Glutamatergic neuron (in vitro differentiated cells): ENCODE measurements at regions not wholly inside any gene's neighbourhood (a gene's known extent, or its start where the extent isn't known, plus 50 kb on each side); places are given as distances from the start of the nearest gene placed in this dataset.

Experiments used
- DNase-seq: peaks from one replicate; pipeline ENCODE4 v3.0.0; 2022
- H3K27ac Mint-ChIP-seq: one replicate; pipeline ENCODE4 v1.8.0; 2020; ENCODE audit warnings: mild to moderate bottlenecking, mixed read lengths, inconsistent platforms; ENCODE audit not compliant: unreplicated experiment
- H3K27me3 Mint-ChIP-seq: one replicate; pipeline ENCODE4 v1.8.0; 2020; ENCODE audit warnings: mild to moderate bottlenecking, moderate library complexity, mixed read lengths, inconsistent platforms; ENCODE audit not compliant: unreplicated experiment
- H3K36me3 Mint-ChIP-seq: one replicate; pipeline ENCODE4 v1.8.0; 2020; ENCODE audit warnings: mild to moderate bottlenecking, mixed read lengths, inconsistent platforms; ENCODE audit not compliant: unreplicated experiment
- H3K4me1 Mint-ChIP-seq: one replicate; pipeline ENCODE4 v1.8.0; 2020; ENCODE audit warnings: mild to moderate bottlenecking, low read depth, mixed read lengths, inconsistent platforms; ENCODE audit not compliant: unreplicated experiment
- H3K4me3 Mint-ChIP-seq: one replicate; pipeline ENCODE4 v1.8.0; 2020; ENCODE audit warnings: mild to moderate bottlenecking, mixed read lengths, inconsistent platforms; ENCODE audit not compliant: unreplicated experiment
- H3K9me3 Mint-ChIP-seq: one replicate; pipeline ENCODE4 v1.8.0; 2020; ENCODE audit warnings: mild to moderate bottlenecking, moderate library complexity, mixed read lengths, inconsistent platforms; ENCODE audit not compliant: unreplicated experiment
- CTCF ChIP-seq: fragments of 200-600 bp; sonication (generic); IDR thresholded peaks from one replicate; pipeline ENCODE4 v1.5.0; 2021; ENCODE audit not compliant: partially characterized antibody, unreplicated experiment

- H3K4me3 Mint-ChIP-seq: no peak overlapping the region
- no peaks in the 10 kb centered on the region for H3K36me3 Mint-ChIP-seq
- TF ChIP-seq CTCF: no peak
- H3K27me3 Mint-ChIP-seq: peaks cover 2% of the 10 kb centered on the region
- no peak for DNase-seq
- no peak overlapping the region for H3K27ac Mint-ChIP-seq
- H3K9me3 Mint-ChIP-seq: peaks cover 4% of the 10 kb centered on the region
- peaks cover 26% of the 10 kb centered on the region for H3K4me1 Mint-ChIP-seq
Measured at GRCh38 chr2:236909802-236910201, 175.9 kb upstream of the COPS8 start.

- Mint-ChIP-seq H3K4me1 (peaks cover 25% of the 10 kb centered on the region), H3K27ac (no peak overlapping the region), H3K27me3 (peaks cover 2% of the 10 kb centered on the region), H3K9me3 (peaks cover 4% of the 10 kb centered on the region), H3K4me3 (no peak overlapping the region), H3K36me3 (no peaks in the 10 kb centered on the region)
- TF ChIP-seq CTCF: no peak
- no peak for DNase-seq
Measured at GRCh38 chr2:236910781-236911495, 174.8 kb upstream of the COPS8 start.

GRCh38 chr2:236912326-236913120 is 173.2 kb upstream of the COPS8 start:
- Mint-ChIP-seq H3K4me3 (peak overlapping the region; percentile 7), H3K4me1 (peaks cover 24% of the 10 kb centered on the region), H3K27me3 (peaks cover 2% of the 10 kb centered on the region), H3K36me3 (no peaks in the 10 kb centered on the region), H3K9me3 (peaks cover 4% of the 10 kb centered on the region), H3K27ac (peak overlapping the region; percentile 77)
- peak; percentile 36 for DNase-seq
- TF ChIP-seq CTCF: no peak

GRCh38 chr2:236915186-236915585 is 170.5 kb upstream of the COPS8 start:
- no peaks in the 10 kb centered on the region for H3K27me3 Mint-ChIP-seq

More at GRCh38 chr2:236915186-236915585, 170.5 kb upstream of the COPS8 start:
- no peak for DNase-seq
- Mint-ChIP-seq H3K9me3 (peaks cover 4% of the 10 kb centered on the region), H3K4me3 (no peak overlapping the region), H3K4me1 (peaks cover 22% of the 10 kb centered on the region), H3K27ac (no peak overlapping the region), H3K36me3 (no peaks in the 10 kb centered on the region)
- TF ChIP-seq CTCF: no peak
